Activated CD8-positive, alpha-beta T cell treated with anti-CD3 and anti-CD28 coated beads for 36 hours (primary cell): ENCODE measurements at regions not wholly inside any gene's neighbourhood (a gene's known extent, or its start where the extent isn't known, plus 50 kb on each side); places are given as distances from the start of the nearest gene placed in this dataset.

Experiments used
- ATAC-seq: fragments of 200-7000 bp; cut with Tn5 transposase; one replicate; pipeline ENCODE4 v1.10.0; 2021; ENCODE audit warnings: mild to moderate bottlenecking, moderate library complexity
- CTCF ChIA-PET: fragments of 350-600 bp; sonication (Branson Sonifier 250); formaldehyde crosslinking; loops from one replicate; lab custom pipeline; 2021; ENCODE audit warnings: antibody characterized with exemption; lab: Charles Lee
- POLR2A ChIA-PET: fragments of 350-600 bp; sonication (Branson Sonifier 250); formaldehyde crosslinking; loops from one replicate; lab custom pipeline; 2021; ENCODE audit warnings: antibody characterized with exemption; lab: Charles Lee
- DNase-seq: peaks from one replicate; pipeline ENCODE4 v3.0.0-alpha.2; 2020
- H3K27ac Mint-ChIP-seq: one replicate; pipeline ENCODE4 v1.8.0; 2021; ENCODE audit warnings: mild to moderate bottlenecking, mixed read lengths
- H3K27me3 Mint-ChIP-seq: one replicate; pipeline ENCODE4 v1.8.0; 2021; ENCODE audit warnings: mixed read lengths
- H3K36me3 Mint-ChIP-seq: one replicate; pipeline ENCODE4 v1.8.0; 2021; ENCODE audit warnings: low read depth, mixed read lengths
- H3K4me1 Mint-ChIP-seq: one replicate; pipeline ENCODE4 v1.8.0; 2021; ENCODE audit warnings: low read depth, mixed read lengths
- H3K4me3 Mint-ChIP-seq: one replicate; pipeline ENCODE4 v1.8.0; 2021; ENCODE audit warnings: mild to moderate bottlenecking, moderate library complexity, mixed read lengths
- H3K9me3 Mint-ChIP-seq: one replicate; pipeline ENCODE4 v1.8.0; 2021; ENCODE audit warnings: mixed read lengths
- CTCF ChIP-seq: fragments of 200-600 bp; IDR thresholded peaks from one replicate; pipeline ENCODE4 v1.8.0; 2022; ENCODE audit warnings: antibody characterized with exemption, mild to moderate bottlenecking
- intact Hi-C: fragments of 100-400 bp; cut with micrococcal nuclease; formaldehyde crosslinking; loops from one replicate; pipeline ENCODE4 v1.10.0; 2022

- Mint-ChIP-seq H3K36me3 (no peaks in the 10 kb centered on the region), H3K4me3 (no peak overlapping the region), H3K4me1 (no peaks in the 10 kb centered on the region), H3K27ac (no peak overlapping the region), H3K9me3 (no peaks in the 10 kb centered on the region), H3K27me3 (peaks cover 3% of the 10 kb centered on the region)
- DNase-seq = no peak
- TF ChIP-seq CTCF = no peak
- ChIA-PET CTCF (no interaction called here), POLR2A (no interaction called here)
- no peak for ATAC-seq
- intact Hi-C loops = no loop called here
Observed at GRCh38 chr1:178612261-178612660, 99.4 kb downstream of the TEX35 start.

GRCh38 chr1:178613271-178613945, 100.5 kb downstream of the TEX35 start:
- Mint-ChIP-seq H3K4me1 (no peaks in the 10 kb centered on the region), H3K9me3 (no peaks in the 10 kb centered on the region), H3K36me3 (no peaks in the 10 kb centered on the region), H3K4me3 (no peak overlapping the region), H3K27me3 (peaks cover 3% of the 10 kb centered on the region), H3K27ac (no peak overlapping the region)
- POLR2A ChIA-PET = no interaction called here
- intact Hi-C loops = no loop called here
- ATAC-seq (no peak), DNase-seq (no peak)
- TF ChIP-seq CTCF = no peak
- CTCF ChIA-PET = no interaction called here

- DNase-seq (no peak), ATAC-seq (no peak)
- POLR2A ChIA-PET = no interaction called here
- intact Hi-C loops = no loop called here
- CTCF ChIA-PET = no interaction called here
- H3K27ac Mint-ChIP-seq = no peak overlapping the region
- no peak for TF ChIP-seq CTCF
- no peaks in the 10 kb centered on the region for H3K36me3 Mint-ChIP-seq
- no peaks in the 10 kb centered on the region for H3K4me1 Mint-ChIP-seq
- no peaks in the 10 kb centered on the region for H3K9me3 Mint-ChIP-seq
- no peak overlapping the region for H3K4me3 Mint-ChIP-seq
- H3K27me3 Mint-ChIP-seq = peaks cover 2% of the 10 kb centered on the region
Observed at GRCh38 chr1:178614286-178614685, 101.4 kb downstream of the TEX35 start.

GRCh38 chr1:178619042-178619927, 105.8 kb upstream of the RALGPS2 start:
- H3K27ac Mint-ChIP-seq = no peak overlapping the region
- H3K27me3 Mint-ChIP-seq = no peaks in the 10 kb centered on the region
- ATAC-seq (no peak), DNase-seq (no peak)
- no peak for TF ChIP-seq CTCF
- POLR2A ChIA-PET = no interaction called here
- H3K4me1 Mint-ChIP-seq = no peaks in the 10 kb centered on the region
- intact Hi-C loops = no loop called here
- H3K4me3 Mint-ChIP-seq = no peak overlapping the region
- no peaks in the 10 kb centered on the region for H3K36me3 Mint-ChIP-seq
- no peaks in the 10 kb centered on the region for H3K9me3 Mint-ChIP-seq
- CTCF ChIA-PET = no interaction called here
